GM12892 (cell line): ENCODE measurements at regions not wholly inside any gene's neighbourhood (a gene's known extent, or its start where the extent isn't known, plus 50 kb on each side); places are given as distances from the start of the nearest gene placed in this dataset.

Source experiments
- POLR2A ChIP-seq: IDR thresholded peaks from 2 replicates; pipeline ENCODE4 v1.6.1; 2011; ENCODE audit warnings: low read depth, low read length, control low read depth
- POLR2AphosphoS5 ChIP-seq: IDR thresholded peaks from 2 replicates; pipeline ENCODE4 v1.6.1; 2011; ENCODE audit warnings: low read depth, low read length, control low read depth
- TAF1 ChIP-seq: IDR thresholded peaks from 2 replicates; pipeline ENCODE4 v1.6.1; 2011; ENCODE audit warnings: low read depth, mild to moderate bottlenecking, control low read depth, low read length, borderline replicate concordance

GRCh38 chr1:198858033-198858432 is 219.2 kb downstream of the PTPRC start:
- TF ChIP-seq POLR2AphosphoS5 (no peak), POLR2A (no peak), TAF1 (no peak)
